Putamen (tissue), 1 donor: ENCODE measurements at regions not wholly inside any gene's neighbourhood (a gene's known extent, or its start where the extent isn't known, plus 50 kb on each side); places are given as distances from the start of the nearest gene placed in this dataset.

Source experiments
- DNase-seq: peaks from one replicate; pipeline ENCODE4 v3.0.0-alpha.2; 2016; ENCODE audit warnings: low spot score

- no peak for DNase-seq
These were observed 133.1 kb upstream of the CST7 start for GRCh38 chr20:24815931-24816330.

- DNase-seq = no peak
These were observed 132.6 kb upstream of the CST7 start for GRCh38 chr20:24816431-24816830.

GRCh38 chr20:24816907-24817306 is 132.2 kb upstream of the CST7 start:
- DNase-seq = no peak

- no peak for DNase-seq
These were observed 131.7 kb upstream of the CST7 start for GRCh38 chr20:24817351-24817750.

GRCh38 chr20:24818056-24818455 is 131.0 kb upstream of the CST7 start:
- DNase-seq = no peak

GRCh38 chr20:24819331-24819965 is 129.6 kb upstream of the CST7 start:
- DNase-seq = no peak

- no peak for DNase-seq
These were observed 128.7 kb upstream of the CST7 start for GRCh38 chr20:24820345-24820744.

GRCh38 chr20:24821391-24821790 is 127.7 kb upstream of the CST7 start:
- no peak for DNase-seq

GRCh38 chr20:24823176-24823784 is 125.8 kb upstream of the CST7 start:
- DNase-seq = no peak

- no peak for DNase-seq
These were observed 124.9 kb upstream of the CST7 start for GRCh38 chr20:24823989-24824693.

- no peak for DNase-seq
These were observed 123.5 kb upstream of the CST7 start for GRCh38 chr20:24825591-24825990.

- no peak for DNase-seq
These were observed 121.3 kb upstream of the CST7 start for GRCh38 chr20:24827603-24828295.

- no peak for DNase-seq
These were observed 119.9 kb upstream of the CST7 start for GRCh38 chr20:24828992-24829648.

GRCh38 chr20:24829649-24830370 is 119.3 kb upstream of the CST7 start:
- no peak for DNase-seq

- DNase-seq = no peak
These were observed 118.4 kb upstream of the CST7 start for GRCh38 chr20:24830649-24831048.

GRCh38 chr20:24831232-24831631 is 117.8 kb upstream of the CST7 start:
- DNase-seq = no peak

- no peak for DNase-seq
These were observed 116.6 kb upstream of the CST7 start for GRCh38 chr20:24832518-24832917.

GRCh38 chr20:24833592-24833991 is 115.5 kb upstream of the CST7 start:
- DNase-seq = no peak

GRCh38 chr20:24834310-24834709 is 114.8 kb upstream of the CST7 start:
- DNase-seq = no peak

- DNase-seq = no peak
These were observed 113.9 kb upstream of the CST7 start for GRCh38 chr20:24835195-24835594.

- no peak for DNase-seq
These were observed 113.0 kb upstream of the CST7 start for GRCh38 chr20:24836041-24836533.
